Prostate gland (tissue), 2 donors: ENCODE measurements at regions not wholly inside any gene's neighbourhood (a gene's known extent, or its start where the extent isn't known, plus 50 kb on each side); places are given as distances from the start of the nearest gene placed in this dataset.

ENCODE experiments used
- DNase-seq: peaks from one replicate; pipeline ENCODE4 v3.0.0-alpha.2; 2019; ENCODE audit warnings: low spot score
- H3K27ac ChIP-seq, 2 donors: fragments of 200-600 bp; sonication (generic); 2 replicates each; pipeline ENCODE4 v1.5.1; 2017 to 2019
- H3K27me3 ChIP-seq: fragments of 200-600 bp; sonication (generic); replicated peaks from 2 replicates; pipeline ENCODE4 v1.5.1; 2019; ENCODE audit not compliant: insufficient read depth
- H3K36me3 ChIP-seq, 2 donors: fragments of 200-600 bp; sonication (generic); 1 replicate in 1 of 2; 2 replicates in 1 of 2; pipeline versions ENCODE4 v1.5.1 to v1.8.1; 2017 to 2019
- H3K4me1 ChIP-seq: fragments of 200-600 bp; sonication (generic); replicated peaks from 2 replicates; pipeline ENCODE4 v1.5.1; 2019
- H3K4me3 ChIP-seq, 2 donors: fragments of 200-600 bp; sonication (generic); 2 replicates each; pipeline ENCODE4 v1.5.1; 2017 to 2019
- H3K9me3 ChIP-seq: fragments of 200-600 bp; sonication (generic); 2 replicates; pipeline ENCODE4 v1.5.1; 2017
- CTCF ChIP-seq, 4 experiments: fragments of 200-600 bp in 2 of 4; fragments of 450-650 bp in 2 of 4; sonication (generic) in 2 of 4; IDR thresholded peaks; 1 replicate in 3 of 4; 2 replicates in 1 of 4; pipeline ENCODE4 v1.5.1; 2016 to 2019; ENCODE audit warnings: antibody characterized with exemption in 4 of 4, mild to moderate bottlenecking in 2 of 4, moderate library complexity in 2 of 4
- POLR2A ChIP-seq: fragments of 450-650 bp; IDR thresholded peaks from one replicate; pipeline ENCODE4 v1.6.1; 2016; ENCODE audit warnings: antibody characterized with exemption, mild to moderate bottlenecking
- POLR2AphosphoS5 ChIP-seq: sonication (generic); formaldehyde crosslinking; IDR thresholded peaks from one replicate; pipeline ENCODE4 v1.6.1; 2017; ENCODE audit warnings: antibody characterized with exemption
- WGBS: methylation state at CpG from one replicate; pipeline ENCODE4 v1.1.5; 2018; 5-methylcytosine and 5-hydroxymethylcytosine counted together
- intact Hi-C: fragments of 100-400 bp; cut with DNase I; formaldehyde crosslinking; loops from one replicate; pipeline ENCODE4 v1.14.2; 2022

- WGBS = 91% methylated on average over 4 of the region's 4 CpGs
- Histone ChIP-seq H3K36me3 (no peaks in the 10 kb centered on the region), H3K4me3 (no peak overlapping the region), H3K4me1 (no peaks in the 10 kb centered on the region), H3K9me3 (no peaks in the 10 kb centered on the region), H3K27ac (no peak overlapping the region), H3K27me3 (no peaks in the 10 kb centered on the region)
- no peak for TF ChIP-seq POLR2AphosphoS5
- TF ChIP-seq CTCF (IDR thresholded peaks at IDR 0.05) = no peak
- no peak for TF ChIP-seq POLR2A
- DNase-seq = no peak
- intact Hi-C loops = no loop called here
Measured at GRCh38 chr13:71171740-71172139, 695.3 kb downstream of the DACH1 start.

- no peaks in the 10 kb centered on the region for H3K36me3 ChIP-seq
- DNase-seq = no peak
- no peaks in the 10 kb centered on the region for H3K4me1 ChIP-seq
- TF ChIP-seq POLR2A (no peak), CTCF (IDR thresholded peaks at IDR 0.05) (no peak), POLR2AphosphoS5 (no peak)
- H3K9me3 ChIP-seq = no peaks in the 10 kb centered on the region
- no peak overlapping the region for H3K4me3 ChIP-seq
- H3K27ac ChIP-seq = no peak overlapping the region
- intact Hi-C loops = no loop called here
- H3K27me3 ChIP-seq = no peaks in the 10 kb centered on the region
- 9% methylated on average over 3 of the region's 3 CpGs for WGBS
Measured at GRCh38 chr13:71169180-71169579, 697.8 kb downstream of the DACH1 start.

- H3K27ac ChIP-seq = no peak overlapping the region
- no peak for DNase-seq
- H3K27me3 ChIP-seq = no peaks in the 10 kb centered on the region
- no peaks in the 10 kb centered on the region for H3K36me3 ChIP-seq
- H3K4me3 ChIP-seq = no peak overlapping the region
- no peak for TF ChIP-seq POLR2AphosphoS5
- intact Hi-C loops = no loop called here
- 75% methylated on average over 6 of the region's 6 CpGs for WGBS
- no peaks in the 10 kb centered on the region for H3K9me3 ChIP-seq
- H3K4me1 ChIP-seq = no peaks in the 10 kb centered on the region
Measured at GRCh38 chr13:71156550-71156949, 710.5 kb downstream of the DACH1 start.

GRCh38 chr13:71149498-71150363 lies 717.3 kb downstream of the DACH1 start:
- intact Hi-C loops = no loop called here
- Histone ChIP-seq H3K4me3 (no peak overlapping the region), H3K27ac (no peak overlapping the region), H3K36me3 (no peaks in the 10 kb centered on the region), H3K27me3 (no peaks in the 10 kb centered on the region), H3K9me3 (no peaks in the 10 kb centered on the region), H3K4me1 (no peaks in the 10 kb centered on the region)
- DNase-seq = peak; percentile 22
- TF ChIP-seq POLR2A (no peak), CTCF (IDR thresholded peaks at IDR 0.05) (no peak), POLR2AphosphoS5 (no peak)
- 62% methylated on average over 10 of the region's 10 CpGs for WGBS

- Histone ChIP-seq H3K27ac (no peak overlapping the region), H3K36me3 (no peaks in the 10 kb centered on the region), H3K27me3 (no peaks in the 10 kb centered on the region), H3K9me3 (no peaks in the 10 kb centered on the region), H3K4me1 (no peaks in the 10 kb centered on the region), H3K4me3 (no peak overlapping the region)
- TF ChIP-seq POLR2A (no peak), POLR2AphosphoS5 (no peak), CTCF (IDR thresholded peaks at IDR 0.05) (no peak)
- no peak for DNase-seq
- intact Hi-C loops = no loop called here
- WGBS = 49% methylated on average over 3 of the region's 3 CpGs
Measured at GRCh38 chr13:71149046-71149445, 718.0 kb downstream of the DACH1 start.
